CD4-positive, alpha-beta T cell (primary cell): ENCODE measurements at regions not wholly inside any gene's neighbourhood (a gene's known extent, or its start where the extent isn't known, plus 50 kb on each side); places are given as distances from the start of the nearest gene placed in this dataset.

Experiments used
- ATAC-seq: fragments of 200-7000 bp; cut with Tn5 transposase; one replicate; pipeline ENCODE4 v1.10.0; 2022; ENCODE audit warnings: mild to moderate bottlenecking; ENCODE audit not compliant: poor library complexity
- CTCF ChIA-PET: fragments of 350-600 bp; sonication (Branson Sonifier 250); formaldehyde crosslinking; loops from one replicate; lab custom pipeline; 2021; ENCODE audit warnings: antibody characterized with exemption, inconsistent platforms; lab: Charles Lee
- POLR2A ChIA-PET: fragments of 350-600 bp; sonication (Branson Sonifier 250); formaldehyde crosslinking; loops from one replicate; lab custom pipeline; 2021; ENCODE audit warnings: antibody characterized with exemption, inconsistent platforms; lab: Charles Lee
- DNase-seq, 14 experiments: peaks; one replicate each; pipeline ENCODE4 v3.0.0-alpha.2; 2013 to 2020; ENCODE audit warnings: mixed read lengths in 2 of 14
- H3K27ac ChIP-seq, 2 donors: one replicate each; pipeline versions ENCODE4 v1.5.1 to v1.7.0; 2013; ENCODE audit warnings: low read length in 2 of 2, low read depth in 1 of 2, mild to moderate bottlenecking in 1 of 2
- H3K27me3 ChIP-seq, 2 experiments: 1 replicate in 1 of 2; 2 replicates in 1 of 2; pipeline versions ENCODE4 v1.6.1 to v1.7.0; 2013; ENCODE audit warnings: low read length in 2 of 2, control low read depth in 1 of 2, mild to moderate bottlenecking in 1 of 2, moderate library complexity in 1 of 2; ENCODE audit not compliant: insufficient read depth in 2 of 2, control insufficient read depth in 1 of 2
- H3K36me3 ChIP-seq: one replicate; pipeline ENCODE4 v1.6.1; 2013; ENCODE audit warnings: low read length, control low read depth; ENCODE audit not compliant: insufficient read depth
- H3K4me1 ChIP-seq: one replicate; pipeline ENCODE4 v1.6.1; 2013; ENCODE audit warnings: low read length, control low read depth; ENCODE audit not compliant: insufficient read depth
- H3K4me3 ChIP-seq: one replicate; pipeline ENCODE4 v1.5.1; 2013; ENCODE audit warnings: mild to moderate bottlenecking, low read length, moderate library complexity
- H3K9me3 ChIP-seq, 2 experiments: 1 replicate in 1 of 2; 2 replicates in 1 of 2; pipeline versions ENCODE4 v1.6.1 to v1.7.0; 2013; ENCODE audit warnings: low read length in 2 of 2, mild to moderate bottlenecking in 2 of 2, control low read depth in 1 of 2, moderate library complexity in 1 of 2; ENCODE audit not compliant: control insufficient read depth in 1 of 2, insufficient read depth in 1 of 2
- H3K27ac Mint-ChIP-seq: one replicate; pipeline ENCODE4 v1.8.0; 2020; ENCODE audit warnings: mixed read lengths
- H3K27me3 Mint-ChIP-seq: one replicate; pipeline ENCODE4 v1.8.0; 2021; ENCODE audit warnings: mixed read lengths
- H3K36me3 Mint-ChIP-seq: one replicate; pipeline ENCODE4 v1.8.0; 2021; ENCODE audit warnings: low read depth, mixed read lengths
- H3K4me1 Mint-ChIP-seq: one replicate; pipeline ENCODE4 v1.8.0; 2021; ENCODE audit warnings: low read depth, mixed read lengths
- H3K4me3 Mint-ChIP-seq: one replicate; pipeline ENCODE4 v1.8.0; 2020; ENCODE audit warnings: mild to moderate bottlenecking, mixed read lengths
- H3K9me3 Mint-ChIP-seq: one replicate; pipeline ENCODE4 v1.8.0; 2020; ENCODE audit warnings: mixed read lengths
- intact Hi-C, 2 experiments: fragments of 100-400 bp; cut with DNase I in 1 of 2; cut with micrococcal nuclease in 1 of 2; formaldehyde crosslinking; loops; one replicate each; pipeline versions ENCODE4 v1.15.1 to v1.9.0; 2023 to 2025; cut with DNase I, micrococcal nuclease
- TF ChIP-seq, protein P1 (sequence below): fragments of 200-600 bp; IDR thresholded peaks from one replicate; pipeline ENCODE4 v1.8.0; 2022; ENCODE audit warnings: antibody characterized with exemption, mild to moderate bottlenecking

GRCh38 chr5:167798448-167798847 lies 493.0 kb upstream of the WWC1 start:
- intact Hi-C loops, result no loop called here
- H3K36me3 Mint-ChIP-seq, result no peaks in the 10 kb centered on the region
- TF ChIP-seq, protein P1, sequence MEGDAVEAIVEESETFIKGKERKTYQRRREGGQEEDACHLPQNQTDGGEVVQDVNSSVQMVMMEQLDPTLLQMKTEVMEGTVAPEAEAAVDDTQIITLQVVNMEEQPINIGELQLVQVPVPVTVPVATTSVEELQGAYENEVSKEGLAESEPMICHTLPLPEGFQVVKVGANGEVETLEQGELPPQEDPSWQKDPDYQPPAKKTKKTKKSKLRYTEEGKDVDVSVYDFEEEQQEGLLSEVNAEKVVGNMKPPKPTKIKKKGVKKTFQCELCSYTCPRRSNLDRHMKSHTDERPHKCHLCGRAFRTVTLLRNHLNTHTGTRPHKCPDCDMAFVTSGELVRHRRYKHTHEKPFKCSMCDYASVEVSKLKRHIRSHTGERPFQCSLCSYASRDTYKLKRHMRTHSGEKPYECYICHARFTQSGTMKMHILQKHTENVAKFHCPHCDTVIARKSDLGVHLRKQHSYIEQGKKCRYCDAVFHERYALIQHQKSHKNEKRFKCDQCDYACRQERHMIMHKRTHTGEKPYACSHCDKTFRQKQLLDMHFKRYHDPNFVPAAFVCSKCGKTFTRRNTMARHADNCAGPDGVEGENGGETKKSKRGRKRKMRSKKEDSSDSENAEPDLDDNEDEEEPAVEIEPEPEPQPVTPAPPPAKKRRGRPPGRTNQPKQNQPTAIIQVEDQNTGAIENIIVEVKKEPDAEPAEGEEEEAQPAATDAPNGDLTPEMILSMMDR, result no peak
- ChIA-PET POLR2A (no interaction called here), CTCF (no interaction called here)
- H3K9me3 Mint-ChIP-seq, result no peaks in the 10 kb centered on the region
- no peak overlapping the region for H3K4me3 ChIP-seq
- H3K27ac ChIP-seq, result no peak overlapping the region
- no peak for DNase-seq
- H3K4me3 Mint-ChIP-seq, result no peak overlapping the region
- no peaks in the 10 kb centered on the region for H3K27me3 Mint-ChIP-seq
- H3K27me3 ChIP-seq, result no peaks in the 10 kb centered on the region
- H3K9me3 ChIP-seq, result no peaks in the 10 kb centered on the region
- no peaks in the 10 kb centered on the region for H3K4me1 Mint-ChIP-seq
- no peak overlapping the region for H3K27ac Mint-ChIP-seq
- no peaks in the 10 kb centered on the region for H3K36me3 ChIP-seq
- ATAC-seq, result no peak
- no peaks in the 10 kb centered on the region for H3K4me1 ChIP-seq

DNA sequence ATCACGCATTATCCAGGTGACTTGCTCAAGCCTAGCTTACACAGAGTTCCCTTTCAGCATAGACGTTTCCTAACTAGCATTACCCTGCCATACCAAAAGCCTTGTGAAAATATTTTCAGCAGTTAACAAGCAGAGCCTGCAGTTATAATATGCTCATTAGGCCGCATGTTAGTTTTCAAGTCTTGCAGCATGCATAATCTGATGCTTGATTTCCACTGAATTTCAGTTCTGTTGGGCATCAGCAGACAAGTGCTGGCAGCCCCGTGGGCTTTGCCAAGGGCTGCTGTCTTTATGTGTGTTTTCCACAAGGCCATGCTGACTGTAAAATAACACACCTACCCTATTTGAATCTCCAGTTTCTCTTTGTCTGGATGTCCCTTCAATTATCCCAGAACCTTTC lies 491.0 kb upstream of the WWC1 start:
- intact Hi-C loops, result no loop called here
- Histone ChIP-seq H3K27me3 (no peaks in the 10 kb centered on the region), H3K4me1 (no peaks in the 10 kb centered on the region), H3K9me3 (no peaks in the 10 kb centered on the region), H3K27ac (no peak overlapping the region), H3K4me3 (no peak overlapping the region), H3K36me3 (no peaks in the 10 kb centered on the region)
- Mint-ChIP-seq H3K4me3 (no peak overlapping the region), H3K9me3 (no peaks in the 10 kb centered on the region), H3K27me3 (peaks cover under 1% of the 10 kb centered on the region), H3K27ac (no peak overlapping the region), H3K36me3 (no peaks in the 10 kb centered on the region), H3K4me1 (no peaks in the 10 kb centered on the region)
- TF ChIP-seq, protein P1, result no peak
- ATAC-seq (no peak), DNase-seq (no peak)
- POLR2A ChIA-PET, result no interaction called here
- CTCF ChIA-PET, result no interaction called here

- H3K9me3 Mint-ChIP-seq, result no peaks in the 10 kb centered on the region
- no peak overlapping the region for H3K27ac ChIP-seq
- no peak for ATAC-seq
- no peaks in the 10 kb centered on the region for H3K4me1 ChIP-seq
- H3K27ac Mint-ChIP-seq, result no peak overlapping the region
- intact Hi-C loops, result no loop called here
- H3K4me3 Mint-ChIP-seq, result no peak overlapping the region
- DNase-seq, result no peak
- POLR2A ChIA-PET, result no interaction called here
- no peaks in the 10 kb centered on the region for H3K36me3 ChIP-seq
- CTCF ChIA-PET, result interaction anchor here (0.5 kb wide), 1 partner anchor 1502 kb away, joined by 3 read pairs; no protein-coding TSS in a partner anchor
- H3K9me3 ChIP-seq, result no peaks in the 10 kb centered on the region
- TF ChIP-seq, protein P1, result no peak
- H3K27me3 Mint-ChIP-seq, result peaks cover 4% of the 10 kb centered on the region
- H3K27me3 ChIP-seq, result no peaks in the 10 kb centered on the region
- no peaks in the 10 kb centered on the region for H3K4me1 Mint-ChIP-seq
- no peaks in the 10 kb centered on the region for H3K36me3 Mint-ChIP-seq
- no peak overlapping the region for H3K4me3 ChIP-seq
These were observed 489.4 kb upstream of the WWC1 start for GRCh38 chr5:167801999-167802398.
